K562 (cell line): ENCODE measurements at regions not wholly inside any gene's neighbourhood (a gene's known extent, or its start where the extent isn't known, plus 50 kb on each side); places are given as distances from the start of the nearest gene placed in this dataset.

Experiments used
- ASH1L ChIP-seq: fragments of 450-650 bp; IDR thresholded peaks from 2 replicates; pipeline ENCODE4 v1.6.1; 2018; ENCODE audit warnings: borderline replicate concordance, mild to moderate bottlenecking, low read depth; ENCODE audit not compliant: partially characterized antibody
- CBFB ChIP-seq: sonication (generic); formaldehyde crosslinking; IDR thresholded peaks from 2 replicates; pipeline ENCODE4 v1.4.0; 2020; ENCODE audit warnings: mild to moderate bottlenecking, missing genetic modification reagents
- DPF2 ChIP-seq: fragments of 450-650 bp; IDR thresholded peaks from 2 replicates; pipeline ENCODE4 v1.6.1; 2016
- ESRRA ChIP-seq: fragments of 450-650 bp; IDR thresholded peaks from 2 replicates; pipeline ENCODE4 v1.6.1; 2014; ENCODE audit warnings: low read depth, mild to moderate bottlenecking, moderate library complexity, borderline replicate concordance
- FOS ChIP-seq: IDR thresholded peaks from 3 replicates; pipeline ENCODE4 v1.6.1; 2011; ENCODE audit not compliant: insufficient read length; ENCODE audit errors: extremely low read depth
- FOSL1 ChIP-seq: fragments of 200-800 bp; sonication (Bioruptor generic); conservative IDR thresholded peaks from 2 replicates; pipeline ENCODE4 v1.6.1; 2016; ENCODE audit warnings: missing genetic modification characterization, missing compliant biosample characterization
- FOXM1 ChIP-seq, 2 experiments: fragments of 450-650 bp in 1 of 2; sonication (generic) in 1 of 2; formaldehyde crosslinking in 1 of 2; IDR thresholded peaks; 2 replicates each; pipeline versions ENCODE4 v1.6.1 to v1.9.0; 2017 to 2022; ENCODE audit warnings: low read depth in 2 of 2, mild to moderate bottlenecking in 2 of 2, missing genetic modification reagents in 1 of 2, moderate library complexity in 1 of 2
- IRF1 ChIP-seq: sonication (generic); formaldehyde crosslinking; IDR thresholded peaks from 2 replicates; pipeline ENCODE4 v1.8.0; 2022; ENCODE audit warnings: missing genetic modification reagents, mild to moderate bottlenecking, borderline replicate concordance
- JUND ChIP-seq, 2 experiments: IDR thresholded peaks; 2 replicates in 1 of 2; 3 replicates in 1 of 2; pipeline ENCODE4 v1.6.1; 2011; ENCODE audit warnings: borderline replicate concordance in 2 of 2, low read depth in 2 of 2, low read length in 2 of 2, improper control_type of control experiment in 1 of 2, missing biosample characterization in 1 of 2, missing genetic modification characterization in 1 of 2, missing genetic modification reagents in 1 of 2
- KLF6 ChIP-seq: fragments of 250-450 bp; sonication (Bioruptor Pico); IDR thresholded peaks from 2 replicates; pipeline ENCODE4 v1.4.0; 2020; ENCODE audit warnings: mild to moderate bottlenecking, moderate library complexity, borderline replicate concordance
- MEIS2 ChIP-seq: fragments of 450-650 bp; IDR thresholded peaks from 2 replicates; pipeline ENCODE4 v1.6.1; 2014; ENCODE audit warnings: mild to moderate bottlenecking; ENCODE audit not compliant: partially characterized antibody
- NFE2 ChIP-seq: IDR thresholded peaks from 2 replicates; pipeline ENCODE4 v1.6.1; 2014; ENCODE audit warnings: antibody characterized with exemption, low read depth
- NR2C1 ChIP-seq, 2 experiments: fragments of 450-650 bp; IDR thresholded peaks; 2 replicates each; pipeline ENCODE4 v1.6.1; 2017; ENCODE audit warnings: mild to moderate bottlenecking in 2 of 2, antibody characterized with exemption in 1 of 2, inconsistent platforms in 1 of 2, missing compliant biosample characterization in 1 of 2, missing genetic modification characterization in 1 of 2
- POLR3G ChIP-seq: IDR thresholded peaks from 2 replicates; pipeline ENCODE4 v1.6.1; 2011; ENCODE audit not compliant: insufficient read length, insufficient replicate concordance; ENCODE audit errors: extremely low read depth
- RBM34 ChIP-seq: fragments of 200-400 bp; formaldehyde crosslinking; IDR thresholded peaks from 2 replicates; pipeline ENCODE4 v1.6.1; 2018; ENCODE audit warnings: low read length, borderline replicate concordance; ENCODE audit not compliant: insufficient read depth
- SMARCB1 ChIP-seq: IDR thresholded peaks from 2 replicates; pipeline ENCODE4 v1.6.1; 2011; ENCODE audit warnings: improper control_type of control experiment, low read depth; ENCODE audit not compliant: insufficient read length
- TAF9B ChIP-seq: fragments of 450-650 bp; IDR thresholded peaks from 2 replicates; pipeline ENCODE4 v1.6.1; 2018; ENCODE audit warnings: mild to moderate bottlenecking; ENCODE audit not compliant: partially characterized antibody
- TOE1 ChIP-seq, 2 experiments: fragments of 450-650 bp in 1 of 2; sonication (generic) in 1 of 2; formaldehyde crosslinking in 1 of 2; IDR thresholded peaks; 2 replicates each; pipeline versions ENCODE4 v1.7.1 to v1.8.0; 2016 to 2022; ENCODE audit warnings: borderline replicate concordance in 2 of 2, mild to moderate bottlenecking in 2 of 2, antibody characterized with exemption in 1 of 2, inconsistent platforms in 1 of 2, low read depth in 1 of 2, missing genetic modification reagents in 1 of 2, moderate library complexity in 1 of 2
- YBX1 ChIP-seq: fragments of 450-650 bp; IDR thresholded peaks from 2 replicates; pipeline ENCODE4 v1.7.1; 2016; ENCODE audit warnings: mild to moderate bottlenecking
- ZFP1 ChIP-seq: fragments of 450-650 bp; formaldehyde crosslinking; IDR thresholded peaks from 2 replicates; pipeline ENCODE4 v1.4.0; 2020; ENCODE audit warnings: mild to moderate bottlenecking, mixed read lengths
- ZSCAN29 ChIP-seq: fragments of 450-650 bp; IDR thresholded peaks from 2 replicates; pipeline ENCODE4 v1.6.1; 2017
- TF ChIP-seq, protein P1 (sequence below), 2 experiments: fragments of 150-350 bp in 1 of 2; IDR thresholded peaks; 2 replicates each; pipeline ENCODE4 v1.6.1; 2012 to 2016; ENCODE audit warnings: low read depth in 2 of 2, low read length in 2 of 2, mild to moderate bottlenecking in 1 of 2, moderate library complexity in 1 of 2
- TF ChIP-seq, protein P2 (sequence below), 2 experiments: fragments of 450-650 bp in 1 of 2; sonication (generic) in 1 of 2; formaldehyde crosslinking in 1 of 2; IDR thresholded peaks in 1 of 2; conservative IDR thresholded peaks in 1 of 2; 2 replicates each; pipeline versions ENCODE4 v1.6.1 to v1.8.1; 2016 to 2023; ENCODE audit warnings: mild to moderate bottlenecking in 2 of 2, moderate library complexity in 2 of 2, inconsistent platforms in 1 of 2, missing genetic modification reagents in 1 of 2

GRCh38 chr6:87944541-87944954 is 103.1 kb upstream of the SPACA1 start (continued):
- TF ChIP-seq RBM34 (no peak), NFE2 (peak; percentile 36; the same call in 1 of the 2 replicates), DPF2 (no peak), KLF6 (no peak), CBFB (CRISPR knock-in tag) (no peak), NR2C1 (IDR thresholded peaks at IDR 0.05) (no peak), NR2C1 (tag; IDR thresholded peaks at IDR 0.05) (no peak), IRF1 (CRISPR knock-in tag) (no peak), SMARCB1 (no peak), FOSL1 (peak; percentile 71), FOS (no peak), ASH1L (no peak), TAF9B (no peak), ESRRA (no peak), ZFP1 (CRISPR knock-in tag) (no peak), ZSCAN29 (no peak), JUND (IDR thresholded peaks at IDR 0.05; ENCODE audit: borderline replicate concordance, low read depth, low read length) (peak; percentile 50), JUND (tag; IDR thresholded peaks at IDR 0.05; ENCODE audit: borderline replicate concordance, low read depth, low read length) (no peak; the same call in 2 of the 3 replicates), YBX1 (no peak), FOXM1 (IDR thresholded peaks at IDR 0.05; ENCODE audit: low read depth) (no peak), FOXM1 (CRISPR knock-in tag; IDR thresholded peaks at IDR 0.05; ENCODE audit: low read depth) (no peak), TOE1 (IDR thresholded peaks at IDR 0.05; ENCODE audit: borderline replicate concordance) (no peak), TOE1 (CRISPR knock-in tag; IDR thresholded peaks at IDR 0.05; ENCODE audit: borderline replicate concordance, low read depth) (no peak), POLR3G (no peak), MEIS2 (peak; percentile 43)
- TF ChIP-seq, protein P1, sequence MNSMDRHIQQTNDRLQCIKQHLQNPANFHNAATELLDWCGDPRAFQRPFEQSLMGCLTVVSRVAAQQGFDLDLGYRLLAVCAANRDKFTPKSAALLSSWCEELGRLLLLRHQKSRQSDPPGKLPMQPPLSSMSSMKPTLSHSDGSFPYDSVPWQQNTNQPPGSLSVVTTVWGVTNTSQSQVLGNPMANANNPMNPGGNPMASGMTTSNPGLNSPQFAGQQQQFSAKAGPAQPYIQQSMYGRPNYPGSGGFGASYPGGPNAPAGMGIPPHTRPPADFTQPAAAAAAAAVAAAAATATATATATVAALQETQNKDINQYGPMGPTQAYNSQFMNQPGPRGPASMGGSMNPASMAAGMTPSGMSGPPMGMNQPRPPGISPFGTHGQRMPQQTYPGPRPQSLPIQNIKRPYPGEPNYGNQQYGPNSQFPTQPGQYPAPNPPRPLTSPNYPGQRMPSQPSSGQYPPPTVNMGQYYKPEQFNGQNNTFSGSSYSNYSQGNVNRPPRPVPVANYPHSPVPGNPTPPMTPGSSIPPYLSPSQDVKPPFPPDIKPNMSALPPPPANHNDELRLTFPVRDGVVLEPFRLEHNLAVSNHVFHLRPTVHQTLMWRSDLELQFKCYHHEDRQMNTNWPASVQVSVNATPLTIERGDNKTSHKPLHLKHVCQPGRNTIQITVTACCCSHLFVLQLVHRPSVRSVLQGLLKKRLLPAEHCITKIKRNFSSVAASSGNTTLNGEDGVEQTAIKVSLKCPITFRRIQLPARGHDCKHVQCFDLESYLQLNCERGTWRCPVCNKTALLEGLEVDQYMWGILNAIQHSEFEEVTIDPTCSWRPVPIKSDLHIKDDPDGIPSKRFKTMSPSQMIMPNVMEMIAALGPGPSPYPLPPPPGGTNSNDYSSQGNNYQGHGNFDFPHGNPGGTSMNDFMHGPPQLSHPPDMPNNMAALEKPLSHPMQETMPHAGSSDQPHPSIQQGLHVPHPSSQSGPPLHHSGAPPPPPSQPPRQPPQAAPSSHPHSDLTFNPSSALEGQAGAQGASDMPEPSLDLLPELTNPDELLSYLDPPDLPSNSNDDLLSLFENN (IDR thresholded peaks at IDR 0.05; ENCODE audit: low read depth in 2 of 2, low read length in 2 of 2) = no peak
- TF ChIP-seq, protein P2, sequence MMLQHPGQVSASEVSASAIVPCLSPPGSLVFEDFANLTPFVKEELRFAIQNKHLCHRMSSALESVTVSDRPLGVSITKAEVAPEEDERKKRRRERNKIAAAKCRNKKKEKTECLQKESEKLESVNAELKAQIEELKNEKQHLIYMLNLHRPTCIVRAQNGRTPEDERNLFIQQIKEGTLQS (IDR thresholded peaks at IDR 0.05) = peak; percentile 51; the same call in 1 of the 2 replicates
- TF ChIP-seq, protein P2 (CRISPR knock-in tag; conservative IDR thresholded peaks at IDR 0.05) = no peak
